ENCODE measurements at regions not wholly inside any gene's neighbourhood (a gene's known extent, or its start where the extent isn't known, plus 50 kb on each side); places are given as distances from the start of the nearest gene placed in this dataset.

GRCh38 chr11:29162491-29162890 is 854.3 kb downstream of the KCNA4 start:
- no peak overlapping the region for H3K4me3 ChIP-seq (ENCODE audit: low read length, poor library complexity, severe bottlenecking)
- no peaks in the 10 kb centered on the region for H3K9me3 ChIP-seq (ENCODE audit: insufficient read depth, low read depth, low read length)
- no peak overlapping the region for H3K4me2 ChIP-seq (ENCODE audit: low read depth, low read length, poor library complexity, severe bottlenecking)
- no peaks in the 10 kb centered on the region for H4K20me1 ChIP-seq (ENCODE audit: insufficient read depth, low read length, poor library complexity, severe bottlenecking)
- H3K27me3 ChIP-seq (ENCODE audit: insufficient read depth, low read length, poor library complexity, severe bottlenecking), result no peaks in the 10 kb centered on the region
- H3K4me1 ChIP-seq (ENCODE audit: insufficient read depth, low read length, poor library complexity, severe bottlenecking), result no peaks in the 10 kb centered on the region
- no peaks in the 10 kb centered on the region for H3F3A ChIP-seq (ENCODE audit: low read depth)
- no peak overlapping the region for H2AFZ ChIP-seq (ENCODE audit: low read length)
- H3K9ac ChIP-seq (ENCODE audit: low read depth, low read length, poor library complexity, severe bottlenecking), result no peak overlapping the region
- H3K36me3 ChIP-seq (ENCODE audit: insufficient read depth, low read length), result no peaks in the 10 kb centered on the region
- H3K79me2 ChIP-seq (ENCODE audit: insufficient read depth, low read length), result no peaks in the 10 kb centered on the region
- no peaks in the 10 kb centered on the region for H3K9me2 ChIP-seq (replicated peaks; ENCODE audit: low read depth, low read length)
- TF ChIP-seq CTCF (conservative IDR thresholded peaks at IDR 0.05; ENCODE audit: low read length), result no peak
- TF ChIP-seq EZH2phosphoT487 (IDR thresholded peaks at IDR 0.05; ENCODE audit: borderline replicate concordance), result no peak

DNA sequence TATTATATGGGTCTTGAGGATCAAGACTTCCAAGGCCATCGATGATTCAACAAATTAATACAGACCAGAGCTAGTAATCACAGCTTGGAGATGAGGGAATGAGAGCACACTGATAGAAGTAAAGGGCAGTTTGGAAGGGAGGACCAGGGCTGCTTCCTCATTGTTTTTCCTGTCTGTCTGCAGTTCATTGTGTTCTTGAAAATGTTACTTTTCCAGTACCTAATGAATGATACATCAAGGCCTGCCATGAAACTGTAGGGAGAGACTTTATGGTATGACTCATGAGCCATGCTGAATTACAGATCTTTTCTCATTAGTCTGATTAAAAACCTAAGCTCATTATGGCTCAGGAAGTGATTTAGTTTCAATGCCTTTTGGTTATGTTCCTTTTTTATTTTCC is 855.6 kb downstream of the KCNA4 start:
- H4K20me1 ChIP-seq (ENCODE audit: insufficient read depth, low read length, poor library complexity, severe bottlenecking), result no peaks in the 10 kb centered on the region
- H3K9ac ChIP-seq (ENCODE audit: low read depth, low read length, poor library complexity, severe bottlenecking), result no peak overlapping the region
- H3K27me3 ChIP-seq (ENCODE audit: insufficient read depth, low read length, poor library complexity, severe bottlenecking), result no peaks in the 10 kb centered on the region
- H3K36me3 ChIP-seq (ENCODE audit: insufficient read depth, low read length), result no peaks in the 10 kb centered on the region
- no peaks in the 10 kb centered on the region for H3K79me2 ChIP-seq (ENCODE audit: insufficient read depth, low read length)
- no peak for TF ChIP-seq CTCF (conservative IDR thresholded peaks at IDR 0.05; ENCODE audit: low read length)
- TF ChIP-seq EZH2phosphoT487 (IDR thresholded peaks at IDR 0.05; ENCODE audit: borderline replicate concordance), result no peak
- H2AFZ ChIP-seq (ENCODE audit: low read length), result no peak overlapping the region
- H3K4me1 ChIP-seq (ENCODE audit: insufficient read depth, low read length, poor library complexity, severe bottlenecking), result no peaks in the 10 kb centered on the region
- H3K9me2 ChIP-seq (replicated peaks; ENCODE audit: low read depth, low read length), result no peaks in the 10 kb centered on the region
- no peak overlapping the region for H3K4me2 ChIP-seq (ENCODE audit: low read depth, low read length, poor library complexity, severe bottlenecking)
- H3K9me3 ChIP-seq (ENCODE audit: insufficient read depth, low read depth, low read length), result no peaks in the 10 kb centered on the region
- no peaks in the 10 kb centered on the region for H3F3A ChIP-seq (ENCODE audit: low read depth)
- no peak overlapping the region for H3K4me3 ChIP-seq (ENCODE audit: low read length, poor library complexity, severe bottlenecking)

DNA sequence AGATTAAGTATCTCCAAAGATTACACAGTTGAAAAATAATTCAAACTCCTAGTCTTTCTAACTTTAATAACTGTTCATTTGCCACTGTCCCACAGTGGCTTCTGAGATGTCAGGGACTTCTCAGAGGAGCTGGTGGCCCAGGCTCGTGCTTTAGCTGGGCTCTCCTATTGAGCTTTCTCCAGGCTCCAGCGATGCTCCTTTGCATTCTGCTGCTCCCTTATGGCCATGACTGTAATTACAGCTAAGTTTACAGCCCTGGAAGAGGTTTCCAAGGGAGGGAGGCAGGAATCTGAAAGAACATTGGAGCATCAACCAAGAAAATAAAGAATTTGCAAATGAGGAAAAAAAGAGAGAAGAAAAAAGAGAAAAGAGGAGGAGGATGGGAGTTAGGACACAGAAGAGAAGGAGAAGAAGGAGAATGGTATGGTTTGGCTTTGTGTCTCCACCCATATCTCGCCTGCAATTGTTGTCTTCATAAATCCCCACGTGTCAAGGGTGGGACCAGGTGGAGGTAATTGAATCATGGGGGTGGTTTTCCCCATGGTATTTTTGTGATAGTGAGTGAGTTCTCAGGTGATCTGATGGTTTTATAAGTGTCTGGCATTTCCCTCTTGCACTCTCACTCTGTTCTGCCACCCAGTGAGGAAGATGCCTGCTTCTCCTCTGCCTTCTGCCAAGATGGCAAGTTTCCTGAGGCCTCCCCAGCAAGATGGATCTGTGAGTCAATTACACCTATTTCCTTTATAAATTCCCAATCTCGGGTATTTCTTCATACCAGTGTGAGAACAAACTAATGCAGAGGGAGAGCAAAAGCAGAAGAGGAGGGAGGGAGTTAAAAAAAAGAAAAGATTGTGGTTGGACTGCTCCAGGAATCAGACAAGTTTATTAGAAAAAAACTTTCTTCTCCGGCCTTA is 857.0 kb downstream of the KCNA4 start:
- Histone ChIP-seq H3K4me3 (ENCODE audit: low read length, poor library complexity, severe bottlenecking) (no peak overlapping the region), H3K4me1 (ENCODE audit: insufficient read depth, low read length, poor library complexity, severe bottlenecking) (no peaks in the 10 kb centered on the region), H3K4me2 (ENCODE audit: low read depth, low read length, poor library complexity, severe bottlenecking) (no peak overlapping the region), H3K27me3 (ENCODE audit: insufficient read depth, low read length, poor library complexity, severe bottlenecking) (no peaks in the 10 kb centered on the region), H3K79me2 (ENCODE audit: insufficient read depth, low read length) (no peaks in the 10 kb centered on the region), H3K9me3 (ENCODE audit: insufficient read depth, low read depth, low read length) (no peaks in the 10 kb centered on the region), H3F3A (ENCODE audit: low read depth) (no peaks in the 10 kb centered on the region), H2AFZ (ENCODE audit: low read length) (no peak overlapping the region; the same call in 1 of the 2 replicates), H3K36me3 (ENCODE audit: insufficient read depth, low read length) (no peaks in the 10 kb centered on the region), H3K9ac (ENCODE audit: low read depth, low read length, poor library complexity, severe bottlenecking) (no peak overlapping the region), H3K9me2 (replicated peaks; ENCODE audit: low read depth, low read length) (no peaks in the 10 kb centered on the region), H4K20me1 (ENCODE audit: insufficient read depth, low read length, poor library complexity, severe bottlenecking) (no peaks in the 10 kb centered on the region)
- no peak for TF ChIP-seq EZH2phosphoT487 (IDR thresholded peaks at IDR 0.05; ENCODE audit: borderline replicate concordance)
- peak; percentile 64 for TF ChIP-seq CTCF (conservative IDR thresholded peaks at IDR 0.05; ENCODE audit: low read length)

All from Loucy (cell line).